Heart left ventricle (tissue), 13 donors: ENCODE measurements at regions not wholly inside any gene's neighbourhood (a gene's known extent, or its start where the extent isn't known, plus 50 kb on each side); places are given as distances from the start of the nearest gene placed in this dataset.

Source experiments
- CTCF ChIP-seq, 12 donors: fragments of 200-600 bp; sonication (generic) in 4 of 12; IDR thresholded peaks; one replicate each; pipeline versions ENCODE4 v1.5.0 to v1.8.0; 2018 to 2022; ENCODE audit warnings: antibody characterized with exemption in 12 of 12, mild to moderate bottlenecking in 5 of 12
- POLR2A ChIP-seq, 2 donors: fragments of 450-650 bp; IDR thresholded peaks; one replicate each; pipeline ENCODE4 v1.6.1; 2017; ENCODE audit warnings: antibody characterized with exemption in 2 of 2, mild to moderate bottlenecking in 2 of 2, moderate library complexity in 2 of 2
- donor health status: ischemic (EF 13 %, LVEDD 7.1; RV severe dilation, severe dysfunction).
- donor health status: DM: no; HTN: yes; CAD: no.
- donor health status: DM: no; HTN: no; CAD: no.
- donor health status: ischemic (EF 25% LVEDD 6.9; RV normal size, moderate dysfunction).
- donor health status: ischemic (EF 25% LVEDD 5.7; RV mildly dilated, moderate dysfunction).
- donor health status: ischemic (EF 35%, LVEDD 5.7; RV mildly dilated, moderate dysfunction).
- donor health status: nonischemic (EF 11% LVEDD 7.7; RV severe dilation, severe dysfunction).
- donor health status: DM: yes; HTN: yes; CAD: no.
- donor health status: PGD.
- donor health status: ischemic (EF 29% LVEDD 5.4; RV normal size, mild dysfunction).
- donor health status: nonischemic (EF 23%, LVEDD 6.1; RV moderate dilation, normal function).

GRCh38 chr3:147090461-147090860 lies 315.9 kb downstream of the ZIC4 start:
- TF ChIP-seq CTCF (IDR thresholded peaks at IDR 0.05) (no peak), POLR2A (IDR thresholded peaks at IDR 0.05) (no peak)
